ENCODE measurements at regions not wholly inside any gene's neighbourhood (a gene's known extent, or its start where the extent isn't known, plus 50 kb on each side); places are given as distances from the start of the nearest gene placed in this dataset.

DNA sequence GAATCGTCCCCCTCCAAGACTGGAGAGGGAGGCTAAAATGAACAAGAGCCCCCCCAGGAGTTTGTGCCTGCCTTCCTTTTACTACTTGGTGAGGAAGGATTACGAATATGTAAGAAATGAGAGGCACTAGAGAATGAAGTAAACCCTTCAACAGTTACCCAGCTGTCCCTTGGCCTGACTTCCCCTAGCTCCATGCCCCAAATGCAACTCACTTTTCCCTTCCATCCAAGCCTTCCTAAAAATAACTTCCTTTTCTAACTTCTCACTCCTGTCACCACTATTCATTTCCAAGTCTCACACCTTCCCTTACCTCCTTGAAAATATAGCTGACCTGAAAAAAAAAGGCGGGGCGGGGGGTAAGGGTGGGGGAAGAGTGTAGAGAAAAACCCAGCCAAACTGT is 96.6 kb upstream of the HNRNPU start:
- TF ChIP-seq EZH2 (IDR thresholded peaks at IDR 0.05; ENCODE audit: borderline replicate concordance, low read depth, low read length, poor library complexity, severe bottlenecking), result no peak
- TF ChIP-seq, protein P1, sequence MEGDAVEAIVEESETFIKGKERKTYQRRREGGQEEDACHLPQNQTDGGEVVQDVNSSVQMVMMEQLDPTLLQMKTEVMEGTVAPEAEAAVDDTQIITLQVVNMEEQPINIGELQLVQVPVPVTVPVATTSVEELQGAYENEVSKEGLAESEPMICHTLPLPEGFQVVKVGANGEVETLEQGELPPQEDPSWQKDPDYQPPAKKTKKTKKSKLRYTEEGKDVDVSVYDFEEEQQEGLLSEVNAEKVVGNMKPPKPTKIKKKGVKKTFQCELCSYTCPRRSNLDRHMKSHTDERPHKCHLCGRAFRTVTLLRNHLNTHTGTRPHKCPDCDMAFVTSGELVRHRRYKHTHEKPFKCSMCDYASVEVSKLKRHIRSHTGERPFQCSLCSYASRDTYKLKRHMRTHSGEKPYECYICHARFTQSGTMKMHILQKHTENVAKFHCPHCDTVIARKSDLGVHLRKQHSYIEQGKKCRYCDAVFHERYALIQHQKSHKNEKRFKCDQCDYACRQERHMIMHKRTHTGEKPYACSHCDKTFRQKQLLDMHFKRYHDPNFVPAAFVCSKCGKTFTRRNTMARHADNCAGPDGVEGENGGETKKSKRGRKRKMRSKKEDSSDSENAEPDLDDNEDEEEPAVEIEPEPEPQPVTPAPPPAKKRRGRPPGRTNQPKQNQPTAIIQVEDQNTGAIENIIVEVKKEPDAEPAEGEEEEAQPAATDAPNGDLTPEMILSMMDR (conservative IDR thresholded peaks at IDR 0.05; ENCODE audit: low read depth, low read length), result no peak
- ChIA-PET CTCF (no interaction called here), POLR2A (ENCODE audit: low non-redundant PET) (no interaction called here)
- Histone ChIP-seq H3K9me3 (ENCODE audit: low read depth, low read length, poor library complexity, severe bottlenecking) (no peaks in the 10 kb centered on the region), H3K4me1 (ENCODE audit: insufficient read depth, low read length, poor library complexity, severe bottlenecking) (no peaks in the 10 kb centered on the region), H3K27me3 (replicated peaks; ENCODE audit: insufficient read depth, low read depth, low read length, poor library complexity) (no peaks in the 10 kb centered on the region), H3K27ac (ENCODE audit: low read depth, low read length, poor library complexity, severe bottlenecking) (no peak overlapping the region), H3K36me3 (ENCODE audit: insufficient read depth, low read length, poor library complexity, severe bottlenecking) (no peaks in the 10 kb centered on the region), H3K4me3 (ENCODE audit: low read depth, low read length, poor library complexity, severe bottlenecking) (no peak overlapping the region)
- no TSS peak for BruUV-seq (replicated peaks)
- no peak for DNase-seq (ENCODE audit: low spot score)
- intact Hi-C loops (cut with micrococcal nuclease; ENCODE audit: unreplicated experiment), result no loop called here

DNA sequence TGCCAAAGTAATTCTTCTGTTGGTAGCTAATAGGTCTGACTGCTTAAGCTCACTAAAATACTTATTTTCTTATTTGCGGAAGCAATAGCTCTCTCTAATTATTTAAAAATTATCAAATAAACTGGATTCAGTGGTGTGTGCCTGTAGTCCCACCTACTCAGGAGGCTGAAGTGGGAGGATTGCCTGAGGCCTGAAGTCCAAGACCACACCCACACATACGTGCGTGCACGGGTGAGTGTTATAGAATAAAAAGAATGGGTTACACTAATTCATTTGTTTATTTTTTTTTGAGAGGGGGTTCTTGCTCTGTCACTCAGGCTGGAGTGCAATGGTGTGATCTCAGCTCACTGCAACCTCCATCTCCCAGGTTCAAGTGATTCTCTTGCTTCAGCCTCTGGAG is 94.2 kb upstream of the HNRNPU start:
- no peak overlapping the region for H3K27ac ChIP-seq (ENCODE audit: low read depth, low read length, poor library complexity, severe bottlenecking)
- H3K27me3 ChIP-seq (replicated peaks; ENCODE audit: insufficient read depth, low read depth, low read length, poor library complexity), result no peaks in the 10 kb centered on the region
- no peak for TF ChIP-seq EZH2 (IDR thresholded peaks at IDR 0.05; ENCODE audit: borderline replicate concordance, low read depth, low read length, poor library complexity, severe bottlenecking)
- TF ChIP-seq, protein P1 (conservative IDR thresholded peaks at IDR 0.05; ENCODE audit: low read depth, low read length), result no peak
- H3K4me3 ChIP-seq (ENCODE audit: low read depth, low read length, poor library complexity, severe bottlenecking), result no peak overlapping the region
- no peaks in the 10 kb centered on the region for H3K4me1 ChIP-seq (ENCODE audit: insufficient read depth, low read length, poor library complexity, severe bottlenecking)
- H3K9me3 ChIP-seq (ENCODE audit: low read depth, low read length, poor library complexity, severe bottlenecking), result no peaks in the 10 kb centered on the region
- no peaks in the 10 kb centered on the region for H3K36me3 ChIP-seq (ENCODE audit: insufficient read depth, low read length, poor library complexity, severe bottlenecking)
- ChIA-PET CTCF (no interaction called here), POLR2A (ENCODE audit: low non-redundant PET) (no interaction called here)
- DNase-seq (ENCODE audit: low spot score), result no peak
- BruUV-seq (replicated peaks), result no TSS peak
- intact Hi-C loops (cut with micrococcal nuclease; ENCODE audit: unreplicated experiment), result no loop called here

DNA sequence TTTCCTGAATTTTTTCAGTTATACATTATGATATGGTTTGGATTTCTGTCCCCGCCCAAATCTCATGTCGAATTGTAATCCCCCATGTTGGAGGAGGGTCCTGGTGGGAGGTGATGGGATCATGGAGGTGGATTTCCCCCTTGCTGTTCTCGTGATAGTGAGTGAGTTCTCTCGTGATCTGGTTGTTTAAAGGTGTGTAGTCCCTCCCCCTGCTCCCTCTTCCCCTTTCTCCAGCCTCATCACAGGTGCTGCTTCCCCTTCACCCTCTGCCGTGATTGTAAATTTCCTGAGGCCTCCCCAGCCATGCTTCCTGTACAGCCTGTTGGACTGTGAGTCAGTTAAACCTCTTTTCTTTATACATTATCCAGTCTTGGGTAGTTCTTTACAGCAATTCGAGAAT is 93.2 kb upstream of the HNRNPU start:
- Histone ChIP-seq H3K27ac (ENCODE audit: low read depth, low read length, poor library complexity, severe bottlenecking) (no peak overlapping the region), H3K36me3 (ENCODE audit: insufficient read depth, low read length, poor library complexity, severe bottlenecking) (no peaks in the 10 kb centered on the region), H3K4me1 (ENCODE audit: insufficient read depth, low read length, poor library complexity, severe bottlenecking) (no peaks in the 10 kb centered on the region), H3K9me3 (ENCODE audit: low read depth, low read length, poor library complexity, severe bottlenecking) (no peaks in the 10 kb centered on the region), H3K4me3 (ENCODE audit: low read depth, low read length, poor library complexity, severe bottlenecking) (no peak overlapping the region), H3K27me3 (replicated peaks; ENCODE audit: insufficient read depth, low read depth, low read length, poor library complexity) (no peaks in the 10 kb centered on the region)
- TF ChIP-seq EZH2 (IDR thresholded peaks at IDR 0.05; ENCODE audit: borderline replicate concordance, low read depth, low read length, poor library complexity, severe bottlenecking), result no peak
- TF ChIP-seq, protein P1 (conservative IDR thresholded peaks at IDR 0.05; ENCODE audit: low read depth, low read length), result no peak
- intact Hi-C loops (cut with micrococcal nuclease; ENCODE audit: unreplicated experiment), result no loop called here
- no TSS peak for BruUV-seq (replicated peaks)
- ChIA-PET CTCF (no interaction called here), POLR2A (ENCODE audit: low non-redundant PET) (no interaction called here)
- no peak for DNase-seq (ENCODE audit: low spot score)
